ENCODE measurements at regions not wholly inside any gene's neighbourhood (a gene's known extent, or its start where the extent isn't known, plus 50 kb on each side); places are given as distances from the start of the nearest gene placed in this dataset.

DNA sequence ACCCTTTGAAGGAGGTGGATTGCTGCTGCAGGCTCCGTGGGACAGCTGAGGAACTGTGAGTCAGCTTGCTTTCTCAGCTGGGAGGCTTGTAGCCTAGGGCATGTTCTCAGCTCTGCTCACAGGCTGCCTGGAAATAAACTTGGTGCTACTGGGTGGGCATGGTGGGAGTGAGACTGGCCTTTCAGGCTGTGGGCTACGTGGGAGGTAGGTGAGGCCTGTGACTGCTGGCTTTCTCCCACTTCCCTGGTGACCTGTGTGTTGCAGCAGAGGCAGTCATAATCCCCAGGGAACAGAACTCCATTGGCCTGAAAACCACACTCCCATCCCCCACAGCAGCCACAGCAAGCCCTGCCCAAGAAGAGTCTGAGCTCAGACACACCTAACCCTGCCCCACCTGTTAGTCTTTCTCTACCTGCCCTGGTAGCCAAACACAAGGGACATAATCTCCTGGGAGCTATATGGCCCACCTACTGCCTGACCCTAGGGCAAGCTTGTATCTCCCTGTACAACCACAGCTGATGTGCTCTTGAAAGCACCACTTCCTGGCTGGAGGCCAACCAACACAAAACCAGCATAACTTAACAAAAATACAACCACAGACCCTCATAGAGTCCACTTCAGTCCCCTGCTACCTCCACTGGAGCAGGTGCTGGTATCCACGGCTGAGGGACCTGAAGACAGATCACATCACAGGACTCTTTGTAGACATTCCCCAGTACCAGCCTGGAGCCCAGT, 236.5 kb downstream of the SQOR start:
- no peak for TF ChIP-seq TAF1 (IDR thresholded peaks at IDR 0.05; ENCODE audit: low read depth, low read length)
- TF ChIP-seq, protein P1, sequence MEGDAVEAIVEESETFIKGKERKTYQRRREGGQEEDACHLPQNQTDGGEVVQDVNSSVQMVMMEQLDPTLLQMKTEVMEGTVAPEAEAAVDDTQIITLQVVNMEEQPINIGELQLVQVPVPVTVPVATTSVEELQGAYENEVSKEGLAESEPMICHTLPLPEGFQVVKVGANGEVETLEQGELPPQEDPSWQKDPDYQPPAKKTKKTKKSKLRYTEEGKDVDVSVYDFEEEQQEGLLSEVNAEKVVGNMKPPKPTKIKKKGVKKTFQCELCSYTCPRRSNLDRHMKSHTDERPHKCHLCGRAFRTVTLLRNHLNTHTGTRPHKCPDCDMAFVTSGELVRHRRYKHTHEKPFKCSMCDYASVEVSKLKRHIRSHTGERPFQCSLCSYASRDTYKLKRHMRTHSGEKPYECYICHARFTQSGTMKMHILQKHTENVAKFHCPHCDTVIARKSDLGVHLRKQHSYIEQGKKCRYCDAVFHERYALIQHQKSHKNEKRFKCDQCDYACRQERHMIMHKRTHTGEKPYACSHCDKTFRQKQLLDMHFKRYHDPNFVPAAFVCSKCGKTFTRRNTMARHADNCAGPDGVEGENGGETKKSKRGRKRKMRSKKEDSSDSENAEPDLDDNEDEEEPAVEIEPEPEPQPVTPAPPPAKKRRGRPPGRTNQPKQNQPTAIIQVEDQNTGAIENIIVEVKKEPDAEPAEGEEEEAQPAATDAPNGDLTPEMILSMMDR (IDR thresholded peaks at IDR 0.05; ENCODE audit: control extremely low read depth in 1 of 3, insufficient read depth in 1 of 3, low read depth in 1 of 3, low read length in 3 of 3), result no peak
- TF ChIP-seq EP300 (IDR thresholded peaks at IDR 0.05; ENCODE audit: borderline replicate concordance in 1 of 2, low read depth in 2 of 2, low read length in 2 of 2), result no peak

Data from H1 (cell line).